ENCODE measurements at regions not wholly inside any gene's neighbourhood (a gene's known extent, or its start where the extent isn't known, plus 50 kb on each side); places are given as distances from the start of the nearest gene placed in this dataset.

DNA sequence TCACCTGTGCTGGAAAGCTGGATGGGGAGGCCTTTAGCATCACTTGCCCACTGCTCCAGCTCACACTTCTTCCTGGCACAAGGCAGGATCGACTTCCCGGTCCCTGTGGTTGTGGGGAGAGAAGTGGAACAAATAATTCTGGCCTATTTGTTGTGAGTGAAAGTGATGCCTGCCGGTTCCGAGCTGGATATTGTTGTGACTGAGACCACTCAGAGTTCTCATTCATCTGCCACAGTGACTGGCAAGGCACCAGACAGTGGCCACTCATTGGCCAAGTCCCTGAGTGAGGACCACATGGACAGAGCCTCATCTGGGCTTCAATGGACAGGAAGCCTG, 191.9 kb downstream of the PTPRU start:
- RAD21 ChIA-PET (ENCODE audit: unreplicated experiment) = no interaction called here
- in situ Hi-C loops (cut with MboI) (no loop called here), intact Hi-C loops (cut with micrococcal nuclease; ENCODE audit: unreplicated experiment) (no loop called here)
- FAIRE-seq = no peak
- Histone ChIP-seq H2AFZ (ENCODE audit: control insufficient read depth, low read depth, low read length) (no peak overlapping the region), H3K9ac (ENCODE audit: control insufficient read depth, insufficient read depth, low read length) (no peak overlapping the region), H3K27me3 (replicated peaks in 1 of 2; ENCODE audit: control insufficient read depth in 2 of 2, insufficient read depth in 2 of 2, low read length in 1 of 2) (no peaks in the 10 kb centered on the region; a peak in 1 of 4 replicates), H4K20me1 (ENCODE audit: control insufficient read depth, insufficient read depth) (no peaks in the 10 kb centered on the region), H3K27ac (ENCODE audit: control insufficient read depth, insufficient read depth) (no peak overlapping the region), H3K79me2 (ENCODE audit: control insufficient read depth, insufficient read depth, low read length) (no peaks in the 10 kb centered on the region), H3K36me3 (ENCODE audit: control insufficient read depth in 2 of 2, insufficient read depth in 2 of 2, low read length in 1 of 2) (no peaks in the 10 kb centered on the region), H3K4me3 (no peak overlapping the region), H3K4me2 (ENCODE audit: control insufficient read depth, insufficient read depth) (no peak overlapping the region), H3K4me1 (ENCODE audit: control insufficient read depth, insufficient read depth, low read length) (no peaks in the 10 kb centered on the region), H3K9me3 (replicated peaks; ENCODE audit: control insufficient read depth, insufficient read depth, low read length) (no peaks in the 10 kb centered on the region; the same call in 2 of the 3 replicates)
- SMC1A ChIA-PET (ENCODE audit: uncharacterized antibody, unreplicated experiment) = no interaction called here
- BruUV-seq (replicated peaks) = no TSS peak
- 3% methylated on average over 4 of the region's 4 CpGs for WGBS (ENCODE audit: insufficient coverage, insufficient replicate concordance, low lambda C conversion rate, missing lambda C conversion rate)
- POLR2A ChIA-PET = no interaction called here
- CTCF ChIA-PET = no interaction called here
- no peak for DNase-seq (ENCODE audit: low read depth, low spot score)
- ATAC-seq = no peak
- TF ChIP-seq TBL1XR1 (IDR thresholded peaks at IDR 0.05; ENCODE audit: low read depth, low read length) = no peak
- TF ChIP-seq ZNF207 (IDR thresholded peaks at IDR 0.05; ENCODE audit: borderline replicate concordance) = no peak
- TF ChIP-seq NR2C1 (IDR thresholded peaks at IDR 0.05) = no peak
- TF ChIP-seq MTA3 (IDR thresholded peaks at IDR 0.05; ENCODE audit: borderline replicate concordance, low read length) = no peak
- TF ChIP-seq, protein P1, sequence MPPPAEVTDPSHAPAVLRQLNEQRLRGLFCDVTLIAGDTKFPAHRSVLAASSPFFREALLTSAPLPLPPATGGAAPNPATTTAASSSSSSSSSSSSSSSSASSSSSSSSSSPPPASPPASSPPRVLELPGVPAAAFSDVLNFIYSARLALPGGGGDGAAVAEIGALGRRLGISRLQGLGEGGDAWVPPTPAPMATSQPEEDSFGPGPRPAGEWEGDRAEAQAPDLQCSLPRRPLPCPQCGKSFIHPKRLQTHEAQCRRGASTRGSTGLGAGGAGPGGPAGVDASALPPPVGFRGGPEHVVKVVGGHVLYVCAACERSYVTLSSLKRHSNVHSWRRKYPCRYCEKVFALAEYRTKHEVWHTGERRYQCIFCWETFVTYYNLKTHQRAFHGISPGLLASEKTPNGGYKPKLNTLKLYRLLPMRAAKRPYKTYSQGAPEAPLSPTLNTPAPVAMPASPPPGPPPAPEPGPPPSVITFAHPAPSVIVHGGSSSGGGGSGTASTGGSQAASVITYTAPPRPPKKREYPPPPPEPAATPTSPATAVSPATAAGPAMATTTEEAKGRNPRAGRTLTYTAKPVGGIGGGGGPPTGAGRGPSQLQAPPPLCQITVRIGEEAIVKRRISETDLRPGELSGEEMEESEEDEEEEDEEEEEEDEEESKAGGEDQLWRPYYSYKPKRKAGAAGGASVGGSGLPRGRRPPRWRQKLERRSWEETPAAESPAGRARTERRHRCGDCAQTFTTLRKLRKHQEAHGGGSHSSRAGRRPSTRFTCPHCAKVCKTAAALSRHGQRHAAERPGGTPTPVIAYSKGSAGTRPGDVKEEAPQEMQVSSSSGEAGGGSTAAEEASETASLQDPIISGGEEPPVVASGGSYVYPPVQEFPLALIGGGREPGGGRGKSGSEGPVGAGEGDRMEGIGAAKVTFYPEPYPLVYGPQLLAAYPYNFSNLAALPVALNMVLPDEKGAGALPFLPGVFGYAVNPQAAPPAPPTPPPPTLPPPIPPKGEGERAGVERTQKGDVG (CRISPR knock-in tag; IDR thresholded peaks at IDR 0.05) = no peak
- TF ChIP-seq, protein P2, sequence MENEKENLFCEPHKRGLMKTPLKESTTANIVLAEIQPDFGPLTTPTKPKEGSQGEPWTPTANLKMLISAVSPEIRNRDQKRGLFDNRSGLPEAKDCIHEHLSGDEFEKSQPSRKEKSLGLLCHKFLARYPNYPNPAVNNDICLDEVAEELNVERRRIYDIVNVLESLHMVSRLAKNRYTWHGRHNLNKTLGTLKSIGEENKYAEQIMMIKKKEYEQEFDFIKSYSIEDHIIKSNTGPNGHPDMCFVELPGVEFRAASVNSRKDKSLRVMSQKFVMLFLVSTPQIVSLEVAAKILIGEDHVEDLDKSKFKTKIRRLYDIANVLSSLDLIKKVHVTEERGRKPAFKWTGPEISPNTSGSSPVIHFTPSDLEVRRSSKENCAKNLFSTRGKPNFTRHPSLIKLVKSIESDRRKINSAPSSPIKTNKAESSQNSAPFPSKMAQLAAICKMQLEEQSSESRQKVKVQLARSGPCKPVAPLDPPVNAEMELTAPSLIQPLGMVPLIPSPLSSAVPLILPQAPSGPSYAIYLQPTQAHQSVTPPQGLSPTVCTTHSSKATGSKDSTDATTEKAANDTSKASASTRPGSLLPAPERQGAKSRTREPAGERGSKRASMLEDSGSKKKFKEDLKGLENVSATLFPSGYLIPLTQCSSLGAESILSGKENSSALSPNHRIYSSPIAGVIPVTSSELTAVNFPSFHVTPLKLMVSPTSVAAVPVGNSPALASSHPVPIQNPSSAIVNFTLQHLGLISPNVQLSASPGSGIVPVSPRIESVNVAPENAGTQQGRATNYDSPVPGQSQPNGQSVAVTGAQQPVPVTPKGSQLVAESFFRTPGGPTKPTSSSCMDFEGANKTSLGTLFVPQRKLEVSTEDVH (IDR thresholded peaks at IDR 0.05; ENCODE audit: low read depth, partially characterized antibody) = no peak
- TF ChIP-seq SREBF2 (IDR thresholded peaks at IDR 0.05; ENCODE audit: low read length) = no peak
- TF ChIP-seq KLF5 (IDR thresholded peaks at IDR 0.05; ENCODE audit: partially characterized antibody) = no peak
- TF ChIP-seq TCF12 (IDR thresholded peaks at IDR 0.05; ENCODE audit: low read depth, low read length) = no peak
- TF ChIP-seq WRNIP1 (IDR thresholded peaks at IDR 0.05; ENCODE audit: borderline replicate concordance, low read depth, low read length) = no peak
- no peak for TF ChIP-seq IKZF2 (IDR thresholded peaks at IDR 0.05)
- no peak for TF ChIP-seq TCF7 (IDR thresholded peaks at IDR 0.05; ENCODE audit: borderline replicate concordance)
- TF ChIP-seq, protein P3, sequence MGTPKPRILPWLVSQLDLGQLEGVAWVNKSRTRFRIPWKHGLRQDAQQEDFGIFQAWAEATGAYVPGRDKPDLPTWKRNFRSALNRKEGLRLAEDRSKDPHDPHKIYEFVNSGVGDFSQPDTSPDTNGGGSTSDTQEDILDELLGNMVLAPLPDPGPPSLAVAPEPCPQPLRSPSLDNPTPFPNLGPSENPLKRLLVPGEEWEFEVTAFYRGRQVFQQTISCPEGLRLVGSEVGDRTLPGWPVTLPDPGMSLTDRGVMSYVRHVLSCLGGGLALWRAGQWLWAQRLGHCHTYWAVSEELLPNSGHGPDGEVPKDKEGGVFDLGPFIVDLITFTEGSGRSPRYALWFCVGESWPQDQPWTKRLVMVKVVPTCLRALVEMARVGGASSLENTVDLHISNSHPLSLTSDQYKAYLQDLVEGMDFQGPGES (IDR thresholded peaks at IDR 0.05) = no peak
- no peak for TF ChIP-seq SP1 (IDR thresholded peaks at IDR 0.05; ENCODE audit: low read depth, low read length)
- TF ChIP-seq, protein P4, sequence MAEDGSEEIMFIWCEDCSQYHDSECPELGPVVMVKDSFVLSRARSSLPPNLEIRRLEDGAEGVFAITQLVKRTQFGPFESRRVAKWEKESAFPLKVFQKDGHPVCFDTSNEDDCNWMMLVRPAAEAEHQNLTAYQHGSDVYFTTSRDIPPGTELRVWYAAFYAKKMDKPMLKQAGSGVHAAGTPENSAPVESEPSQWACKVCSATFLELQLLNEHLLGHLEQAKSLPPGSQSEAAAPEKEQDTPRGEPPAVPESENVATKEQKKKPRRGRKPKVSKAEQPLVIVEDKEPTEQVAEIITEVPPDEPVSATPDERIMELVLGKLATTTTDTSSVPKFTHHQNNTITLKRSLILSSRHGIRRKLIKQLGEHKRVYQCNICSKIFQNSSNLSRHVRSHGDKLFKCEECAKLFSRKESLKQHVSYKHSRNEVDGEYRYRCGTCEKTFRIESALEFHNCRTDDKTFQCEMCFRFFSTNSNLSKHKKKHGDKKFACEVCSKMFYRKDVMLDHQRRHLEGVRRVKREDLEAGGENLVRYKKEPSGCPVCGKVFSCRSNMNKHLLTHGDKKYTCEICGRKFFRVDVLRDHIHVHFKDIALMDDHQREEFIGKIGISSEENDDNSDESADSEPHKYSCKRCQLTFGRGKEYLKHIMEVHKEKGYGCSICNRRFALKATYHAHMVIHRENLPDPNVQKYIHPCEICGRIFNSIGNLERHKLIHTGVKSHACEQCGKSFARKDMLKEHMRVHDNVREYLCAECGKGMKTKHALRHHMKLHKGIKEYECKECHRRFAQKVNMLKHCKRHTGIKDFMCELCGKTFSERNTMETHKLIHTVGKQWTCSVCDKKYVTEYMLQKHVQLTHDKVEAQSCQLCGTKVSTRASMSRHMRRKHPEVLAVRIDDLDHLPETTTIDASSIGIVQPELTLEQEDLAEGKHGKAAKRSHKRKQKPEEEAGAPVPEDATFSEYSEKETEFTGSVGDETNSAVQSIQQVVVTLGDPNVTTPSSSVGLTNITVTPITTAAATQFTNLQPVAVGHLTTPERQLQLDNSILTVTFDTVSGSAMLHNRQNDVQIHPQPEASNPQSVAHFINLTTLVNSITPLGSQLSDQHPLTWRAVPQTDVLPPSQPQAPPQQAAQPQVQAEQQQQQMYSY (CRISPR knock-in tag; IDR thresholded peaks at IDR 0.05) = no peak
